IPS-NIHi7 (cell line): ENCODE measurements at regions not wholly inside any gene's neighbourhood (a gene's known extent, or its start where the extent isn't known, plus 50 kb on each side); places are given as distances from the start of the nearest gene placed in this dataset.
"Not testable (repeated sequence)": the region's sequence is repeated elsewhere in the genome, so short reads cannot be mapped to it uniquely, and the experiment has no call there.

Experiments used
- DNase-seq: peaks from one replicate; pipeline ENCODE4 v3.0.0; 2012; ENCODE audit warnings: mixed read lengths; ENCODE audit errors: extremely low spot score

GRCh38 chr2:91604629-91605028 is 2913.2 kb downstream of the RPIA start:
- DNase-seq, result not testable (repeated sequence)

- DNase-seq, result not testable (repeated sequence)
These were observed 2932.3 kb downstream of the RPIA start for GRCh38 chr2:91623739-91624138.

GRCh38 chr2:91628471-91628870 is 2937.0 kb downstream of the RPIA start:
- not testable (repeated sequence) for DNase-seq

- DNase-seq, result not testable (repeated sequence)
These were observed 2965.7 kb downstream of the RPIA start for GRCh38 chr2:91657193-91657592.

- not testable (repeated sequence) for DNase-seq
These were observed 2966.9 kb downstream of the RPIA start for GRCh38 chr2:91658336-91658735.

- DNase-seq, result not testable (repeated sequence)
These were observed 2967.9 kb downstream of the RPIA start for GRCh38 chr2:91659189-91659916.

GRCh38 chr2:91659917-91660275 is 2968.4 kb downstream of the RPIA start:
- DNase-seq, result not testable (repeated sequence)

- not testable (repeated sequence) for DNase-seq
These were observed 2975.9 kb downstream of the RPIA start for GRCh38 chr2:91667341-91667740.

GRCh38 chr2:91685541-91685940 is 2994.1 kb downstream of the RPIA start:
- not testable (repeated sequence) for DNase-seq

- peak; percentile 5 for DNase-seq
These were observed 2994.6 kb downstream of the RPIA start for GRCh38 chr2:91686046-91686445.
